ENCODE measurements at regions not wholly inside any gene's neighbourhood (a gene's known extent, or its start where the extent isn't known, plus 50 kb on each side); places are given as distances from the start of the nearest gene placed in this dataset.

DNA sequence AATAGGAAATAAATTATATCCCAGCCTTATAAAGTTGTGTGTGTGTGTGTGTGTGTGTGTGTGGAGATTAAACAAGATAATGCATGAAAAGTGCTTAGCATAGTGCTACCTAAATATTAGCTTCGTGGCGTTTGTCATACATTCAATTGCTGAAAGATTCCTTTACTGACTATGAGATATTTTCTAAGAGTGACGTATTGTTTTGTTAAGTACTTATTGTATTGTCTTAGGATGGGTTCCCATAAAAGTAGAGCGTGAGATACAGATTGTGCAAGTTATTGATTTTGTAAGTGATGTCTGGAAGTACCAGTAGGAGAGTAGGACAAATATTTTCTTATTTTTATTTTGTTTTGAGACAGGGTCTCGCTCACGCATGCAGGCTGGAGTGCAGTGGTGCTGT, 730.0 kb downstream of the CDH8 start:
- H3K4me1 ChIP-seq: no peaks in the 10 kb centered on the region
- TF ChIP-seq, protein P1, sequence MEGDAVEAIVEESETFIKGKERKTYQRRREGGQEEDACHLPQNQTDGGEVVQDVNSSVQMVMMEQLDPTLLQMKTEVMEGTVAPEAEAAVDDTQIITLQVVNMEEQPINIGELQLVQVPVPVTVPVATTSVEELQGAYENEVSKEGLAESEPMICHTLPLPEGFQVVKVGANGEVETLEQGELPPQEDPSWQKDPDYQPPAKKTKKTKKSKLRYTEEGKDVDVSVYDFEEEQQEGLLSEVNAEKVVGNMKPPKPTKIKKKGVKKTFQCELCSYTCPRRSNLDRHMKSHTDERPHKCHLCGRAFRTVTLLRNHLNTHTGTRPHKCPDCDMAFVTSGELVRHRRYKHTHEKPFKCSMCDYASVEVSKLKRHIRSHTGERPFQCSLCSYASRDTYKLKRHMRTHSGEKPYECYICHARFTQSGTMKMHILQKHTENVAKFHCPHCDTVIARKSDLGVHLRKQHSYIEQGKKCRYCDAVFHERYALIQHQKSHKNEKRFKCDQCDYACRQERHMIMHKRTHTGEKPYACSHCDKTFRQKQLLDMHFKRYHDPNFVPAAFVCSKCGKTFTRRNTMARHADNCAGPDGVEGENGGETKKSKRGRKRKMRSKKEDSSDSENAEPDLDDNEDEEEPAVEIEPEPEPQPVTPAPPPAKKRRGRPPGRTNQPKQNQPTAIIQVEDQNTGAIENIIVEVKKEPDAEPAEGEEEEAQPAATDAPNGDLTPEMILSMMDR (IDR thresholded peaks at IDR 0.05): no peak
- TF ChIP-seq POLR2A (IDR thresholded peaks at IDR 0.05): no peak

GRCh38 chr16:61296814-61297213, 739.4 kb downstream of the CDH8 start:
- Histone ChIP-seq H3K4me3 (no peak overlapping the region), H3K27ac (no peak overlapping the region), H3K4me1 (no peaks in the 10 kb centered on the region), H3K9me3 (no peaks in the 10 kb centered on the region), H3K36me3 (no peaks in the 10 kb centered on the region), H3K27me3 (no peaks in the 10 kb centered on the region)
- intact Hi-C loops (cut with DNase I; ENCODE audit: low total_unique reads): no loop called here
- DNase-seq: no peak
- TF ChIP-seq, protein P1 (IDR thresholded peaks at IDR 0.05): no peak
- TF ChIP-seq POLR2A (IDR thresholded peaks at IDR 0.05): no peak

More for the DNA sequence above, 730.0 kb downstream of the CDH8 start:
- H3K9me3 ChIP-seq: no peaks in the 10 kb centered on the region
- H3K36me3 ChIP-seq: no peaks in the 10 kb centered on the region
- no peak overlapping the region for H3K27ac ChIP-seq
- no peak for DNase-seq
- intact Hi-C loops (cut with DNase I; ENCODE audit: low total_unique reads): no loop called here
- H3K27me3 ChIP-seq: no peaks in the 10 kb centered on the region
- H3K4me3 ChIP-seq: no peak overlapping the region

GRCh38 chr16:61296305-61296704, 739.9 kb downstream of the CDH8 start:
- Histone ChIP-seq H3K27me3 (no peaks in the 10 kb centered on the region), H3K9me3 (no peaks in the 10 kb centered on the region), H3K4me3 (no peak overlapping the region), H3K27ac (no peak overlapping the region), H3K4me1 (no peaks in the 10 kb centered on the region), H3K36me3 (no peaks in the 10 kb centered on the region)
- intact Hi-C loops (cut with DNase I; ENCODE audit: low total_unique reads): no loop called here
- TF ChIP-seq, protein P1 (IDR thresholded peaks at IDR 0.05): no peak
- no peak for TF ChIP-seq POLR2A (IDR thresholded peaks at IDR 0.05)
- no peak for DNase-seq

DNA sequence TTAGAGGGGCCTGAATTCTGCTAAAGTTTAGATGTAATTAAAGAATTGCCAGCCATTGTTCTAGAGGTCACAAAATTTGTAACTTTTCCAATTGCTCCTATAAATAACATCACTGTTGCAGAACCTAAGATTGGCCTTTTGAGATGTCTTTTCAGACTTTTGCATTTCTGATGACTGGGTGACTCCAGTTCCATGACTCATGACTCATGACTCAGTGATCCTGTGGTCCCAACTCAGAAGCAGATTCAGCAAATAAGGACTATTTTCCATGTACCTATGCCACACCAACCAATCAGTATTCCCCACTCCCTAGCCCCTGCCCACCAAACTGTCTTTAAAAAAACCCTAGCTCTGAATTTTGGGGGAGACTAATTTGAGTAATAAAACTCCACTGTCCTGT, 740.9 kb downstream of the CDH8 start:
- H3K27ac ChIP-seq: no peak overlapping the region
- H3K4me1 ChIP-seq: no peaks in the 10 kb centered on the region
- no peaks in the 10 kb centered on the region for H3K9me3 ChIP-seq
- no peaks in the 10 kb centered on the region for H3K36me3 ChIP-seq
- DNase-seq: no peak
- intact Hi-C loops (cut with DNase I; ENCODE audit: low total_unique reads): no loop called here
- H3K4me3 ChIP-seq: no peak overlapping the region
- H3K27me3 ChIP-seq: no peaks in the 10 kb centered on the region
- TF ChIP-seq POLR2A (IDR thresholded peaks at IDR 0.05): no peak
- TF ChIP-seq, protein P1 (IDR thresholded peaks at IDR 0.05): no peak

GRCh38 chr16:61289141-61289540, 747.1 kb downstream of the CDH8 start:
- no peaks in the 10 kb centered on the region for H3K27me3 ChIP-seq
- DNase-seq: no peak
- H3K27ac ChIP-seq: no peak overlapping the region
- no peaks in the 10 kb centered on the region for H3K36me3 ChIP-seq
- H3K9me3 ChIP-seq: no peaks in the 10 kb centered on the region
- no peak overlapping the region for H3K4me3 ChIP-seq
- intact Hi-C loops (cut with DNase I; ENCODE audit: low total_unique reads): no loop called here
- H3K4me1 ChIP-seq: no peaks in the 10 kb centered on the region
- TF ChIP-seq, protein P1 (IDR thresholded peaks at IDR 0.05): no peak
- TF ChIP-seq POLR2A (IDR thresholded peaks at IDR 0.05): no peak

All from uterus (tissue), 3 donors.